HL-60 (cell line): ENCODE measurements at regions not wholly inside any gene's neighbourhood (a gene's known extent, or its start where the extent isn't known, plus 50 kb on each side); places are given as distances from the start of the nearest gene placed in this dataset.

Experiments used
- DNase-seq, 2 experiments: peaks; one replicate each; pipeline ENCODE4 v3.0.0-alpha.2; 2010 to 2020; ENCODE audit warnings: low read depth in 1 of 2, low spot score in 1 of 2
- H3K27ac ChIP-seq: fragments of 250-450 bp; sonication (Bioruptor Pico); replicated peaks from 2 replicates; pipeline ENCODE4 v1.5.1; 2020; ENCODE audit warnings: mild to moderate bottlenecking, moderate library complexity
- H3K27me3 ChIP-seq: fragments of 250-450 bp; sonication (Bioruptor Pico); 2 replicates; pipeline ENCODE4 v1.5.1; 2021; ENCODE audit warnings: mild to moderate bottlenecking, moderate library complexity; ENCODE audit not compliant: insufficient read depth, poor library complexity, severe bottlenecking
- H3K4me3 ChIP-seq: replicated peaks from 2 replicates; pipeline ENCODE4 v1.5.1; 2011; ENCODE audit warnings: mild to moderate bottlenecking, control low read depth, low read length; ENCODE audit not compliant: insufficient read depth
- GABPA ChIP-seq: IDR thresholded peaks from 2 replicates; pipeline ENCODE4 v1.6.1; 2012; ENCODE audit warnings: low read depth
- POLR2AphosphoS5 ChIP-seq: IDR thresholded peaks from 2 replicates; pipeline ENCODE4 v1.6.1; 2012; ENCODE audit warnings: low read depth
- SPI1 ChIP-seq: IDR thresholded peaks from 2 replicates; pipeline ENCODE4 v1.6.1; 2012; ENCODE audit warnings: low read depth, mild to moderate bottlenecking, borderline replicate concordance
- TF ChIP-seq, protein P1 (sequence below): IDR thresholded peaks from one replicate; pipeline ENCODE4 v1.5.1; 2011; ENCODE audit warnings: low read length, control low read depth, inconsistent platforms; ENCODE audit not compliant: insufficient read depth
- TF ChIP-seq, protein P2 (sequence below): IDR thresholded peaks from 2 replicates; pipeline ENCODE4 v1.6.1; 2012; ENCODE audit warnings: low read depth; ENCODE audit not compliant: insufficient replicate concordance

DNA sequence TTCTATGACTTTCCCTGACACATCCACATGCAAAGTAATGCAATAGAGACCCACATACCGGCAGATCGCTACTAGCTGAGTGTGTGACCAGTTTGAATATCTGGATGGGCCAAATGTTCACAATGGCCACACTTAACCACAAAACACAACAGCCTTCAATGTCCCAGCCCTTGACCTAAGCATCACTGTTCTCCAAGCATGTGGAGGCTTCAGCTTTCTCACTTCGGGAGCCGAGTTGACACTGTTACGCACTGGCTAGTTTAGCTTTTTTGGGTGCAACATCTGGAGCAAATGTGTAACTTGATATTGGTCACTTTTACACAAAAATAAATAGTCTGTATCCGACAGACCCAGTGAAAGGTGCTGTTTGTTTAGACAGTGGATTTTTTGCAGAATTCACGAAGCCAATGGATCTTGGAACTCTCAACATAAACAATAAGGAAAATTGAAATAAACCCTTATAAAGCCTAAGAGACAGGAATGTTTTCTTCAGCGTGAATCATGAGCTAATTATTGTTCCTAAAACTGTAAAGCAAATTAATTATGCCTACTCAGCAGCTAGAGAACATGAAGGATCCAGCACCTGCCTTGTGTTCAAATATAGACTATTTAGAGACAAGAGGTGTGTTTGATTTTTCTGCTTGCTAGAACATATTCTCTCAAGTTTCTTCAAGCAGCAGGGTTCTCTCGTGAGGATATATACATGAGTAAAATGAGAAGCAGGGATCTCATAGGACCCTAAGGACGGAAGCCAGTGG, 117.6 kb upstream of the JCAD start:
- DNase-seq = no peak
- H3K27ac ChIP-seq = no peak overlapping the region
- H3K27me3 ChIP-seq = no peaks in the 10 kb centered on the region
- no peak overlapping the region for H3K4me3 ChIP-seq
- TF ChIP-seq GABPA = no peak
- TF ChIP-seq, protein P1, sequence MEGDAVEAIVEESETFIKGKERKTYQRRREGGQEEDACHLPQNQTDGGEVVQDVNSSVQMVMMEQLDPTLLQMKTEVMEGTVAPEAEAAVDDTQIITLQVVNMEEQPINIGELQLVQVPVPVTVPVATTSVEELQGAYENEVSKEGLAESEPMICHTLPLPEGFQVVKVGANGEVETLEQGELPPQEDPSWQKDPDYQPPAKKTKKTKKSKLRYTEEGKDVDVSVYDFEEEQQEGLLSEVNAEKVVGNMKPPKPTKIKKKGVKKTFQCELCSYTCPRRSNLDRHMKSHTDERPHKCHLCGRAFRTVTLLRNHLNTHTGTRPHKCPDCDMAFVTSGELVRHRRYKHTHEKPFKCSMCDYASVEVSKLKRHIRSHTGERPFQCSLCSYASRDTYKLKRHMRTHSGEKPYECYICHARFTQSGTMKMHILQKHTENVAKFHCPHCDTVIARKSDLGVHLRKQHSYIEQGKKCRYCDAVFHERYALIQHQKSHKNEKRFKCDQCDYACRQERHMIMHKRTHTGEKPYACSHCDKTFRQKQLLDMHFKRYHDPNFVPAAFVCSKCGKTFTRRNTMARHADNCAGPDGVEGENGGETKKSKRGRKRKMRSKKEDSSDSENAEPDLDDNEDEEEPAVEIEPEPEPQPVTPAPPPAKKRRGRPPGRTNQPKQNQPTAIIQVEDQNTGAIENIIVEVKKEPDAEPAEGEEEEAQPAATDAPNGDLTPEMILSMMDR = no peak

DNA sequence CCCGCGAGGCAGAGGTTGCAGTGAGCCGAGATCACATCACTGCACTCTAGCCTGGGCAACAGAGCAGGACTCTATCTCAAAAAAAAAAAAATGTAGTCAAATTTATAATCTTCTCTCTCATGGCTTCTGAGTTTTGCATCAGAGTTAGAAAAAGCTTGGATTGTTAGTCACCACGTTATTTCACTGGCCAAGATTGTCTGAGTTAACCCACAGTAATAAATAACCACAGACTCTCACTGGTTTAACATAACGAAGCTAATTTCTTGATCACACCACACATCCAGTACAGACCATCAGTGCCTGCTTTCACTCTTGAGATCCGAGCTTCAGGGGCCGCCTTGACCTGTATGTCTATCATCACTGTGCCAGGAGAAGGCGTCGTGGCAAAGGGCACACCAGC, 116.8 kb upstream of the JCAD start:
- Histone ChIP-seq H3K27me3 (no peaks in the 10 kb centered on the region), H3K27ac (no peak overlapping the region), H3K4me3 (no peak overlapping the region)
- no peak for DNase-seq
- TF ChIP-seq, protein P2, sequence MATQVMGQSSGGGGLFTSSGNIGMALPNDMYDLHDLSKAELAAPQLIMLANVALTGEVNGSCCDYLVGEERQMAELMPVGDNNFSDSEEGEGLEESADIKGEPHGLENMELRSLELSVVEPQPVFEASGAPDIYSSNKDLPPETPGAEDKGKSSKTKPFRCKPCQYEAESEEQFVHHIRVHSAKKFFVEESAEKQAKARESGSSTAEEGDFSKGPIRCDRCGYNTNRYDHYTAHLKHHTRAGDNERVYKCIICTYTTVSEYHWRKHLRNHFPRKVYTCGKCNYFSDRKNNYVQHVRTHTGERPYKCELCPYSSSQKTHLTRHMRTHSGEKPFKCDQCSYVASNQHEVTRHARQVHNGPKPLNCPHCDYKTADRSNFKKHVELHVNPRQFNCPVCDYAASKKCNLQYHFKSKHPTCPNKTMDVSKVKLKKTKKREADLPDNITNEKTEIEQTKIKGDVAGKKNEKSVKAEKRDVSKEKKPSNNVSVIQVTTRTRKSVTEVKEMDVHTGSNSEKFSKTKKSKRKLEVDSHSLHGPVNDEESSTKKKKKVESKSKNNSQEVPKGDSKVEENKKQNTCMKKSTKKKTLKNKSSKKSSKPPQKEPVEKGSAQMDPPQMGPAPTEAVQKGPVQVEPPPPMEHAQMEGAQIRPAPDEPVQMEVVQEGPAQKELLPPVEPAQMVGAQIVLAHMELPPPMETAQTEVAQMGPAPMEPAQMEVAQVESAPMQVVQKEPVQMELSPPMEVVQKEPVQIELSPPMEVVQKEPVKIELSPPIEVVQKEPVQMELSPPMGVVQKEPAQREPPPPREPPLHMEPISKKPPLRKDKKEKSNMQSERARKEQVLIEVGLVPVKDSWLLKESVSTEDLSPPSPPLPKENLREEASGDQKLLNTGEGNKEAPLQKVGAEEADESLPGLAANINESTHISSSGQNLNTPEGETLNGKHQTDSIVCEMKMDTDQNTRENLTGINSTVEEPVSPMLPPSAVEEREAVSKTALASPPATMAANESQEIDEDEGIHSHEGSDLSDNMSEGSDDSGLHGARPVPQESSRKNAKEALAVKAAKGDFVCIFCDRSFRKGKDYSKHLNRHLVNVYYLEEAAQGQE = no peak
- TF ChIP-seq, protein P1 = no peak
- TF ChIP-seq POLR2AphosphoS5 = no peak

DNA sequence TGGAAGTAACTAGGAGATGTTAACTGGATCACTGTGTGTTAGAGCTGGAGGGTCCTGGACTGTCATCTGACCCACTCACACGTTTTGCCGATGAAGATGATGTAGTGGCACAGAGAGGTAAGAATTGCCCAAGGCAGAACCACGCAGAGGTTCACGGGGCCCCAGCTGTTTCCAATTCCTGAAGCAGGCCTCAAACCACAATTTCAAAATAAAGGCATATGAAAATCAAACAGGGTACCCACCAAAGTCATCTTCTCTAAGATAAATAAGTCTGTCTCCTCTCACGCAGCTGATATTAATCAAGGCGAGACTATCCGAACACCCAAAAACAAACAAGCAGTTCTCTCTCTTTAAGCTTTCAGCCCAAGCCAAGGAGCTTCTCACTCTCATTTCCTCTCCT, 113.3 kb upstream of the JCAD start:
- Histone ChIP-seq H3K4me3 (no peak overlapping the region), H3K27me3 (no peaks in the 10 kb centered on the region), H3K27ac (no peak overlapping the region)
- no peak for DNase-seq
- TF ChIP-seq GABPA (no peak), POLR2AphosphoS5 (no peak), SPI1 (no peak)
- TF ChIP-seq, protein P1 = no peak
- TF ChIP-seq, protein P2 = no peak

DNA sequence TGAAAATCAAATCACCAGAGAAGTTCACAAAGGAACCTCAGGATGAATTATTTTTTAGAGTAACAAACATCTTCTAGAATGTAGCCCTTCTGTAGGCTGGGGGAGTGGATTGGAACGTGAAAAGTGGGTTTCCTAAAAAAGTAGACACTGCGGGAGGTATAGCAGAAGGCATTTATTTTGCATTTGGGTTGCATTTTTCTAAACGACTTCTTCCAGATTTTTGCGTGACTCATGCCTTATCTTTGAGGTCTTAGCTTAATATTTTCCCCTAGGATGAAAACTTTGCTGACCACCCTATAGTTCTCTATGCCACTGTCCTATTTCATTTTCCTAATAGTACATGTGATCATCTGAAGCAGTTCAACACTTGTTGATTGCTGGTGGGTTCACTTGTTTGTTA, 112.7 kb upstream of the JCAD start:
- H3K27me3 ChIP-seq = no peaks in the 10 kb centered on the region
- H3K4me3 ChIP-seq = no peak overlapping the region
- TF ChIP-seq, protein P2 = no peak
- TF ChIP-seq SPI1 (no peak), POLR2AphosphoS5 (no peak), GABPA (no peak)
- TF ChIP-seq, protein P1 = no peak
- DNase-seq = no peak
- no peak overlapping the region for H3K27ac ChIP-seq
